GM12878 (cell line): ENCODE measurements at regions not wholly inside any gene's neighbourhood (a gene's known extent, or its start where the extent isn't known, plus 50 kb on each side); places are given as distances from the start of the nearest gene placed in this dataset.

Experiments
- ATF2 ChIP-seq: IDR thresholded peaks from 2 replicates; pipeline ENCODE4 v1.6.1; 2012; ENCODE audit warnings: low read length, inconsistent platforms
- CBX3 ChIP-seq: fragments of 200-600 bp; sonication (generic); IDR thresholded peaks from 2 replicates; pipeline ENCODE4 v1.6.1; 2016; ENCODE audit warnings: low read depth, borderline replicate concordance
- CHD1 ChIP-seq: IDR thresholded peaks from 2 replicates; pipeline ENCODE4 v1.6.1; 2012; ENCODE audit warnings: low read depth, low read length, improper control_type of control experiment
- ELK1 ChIP-seq: IDR thresholded peaks from 2 replicates; pipeline ENCODE4 v1.6.1; 2012; ENCODE audit warnings: low read depth, low read length, improper control_type of control experiment
- EP300 ChIP-seq, 2 experiments: fragments of 150-350 bp in 1 of 2; IDR thresholded peaks; 2 replicates each; pipeline ENCODE4 v1.6.1; 2011 to 2012; ENCODE audit warnings: low read depth in 2 of 2, low read length in 2 of 2, borderline replicate concordance in 1 of 2, improper control_type of control experiment in 1 of 2, inconsistent platforms in 1 of 2; ENCODE audit not compliant: control insufficient read depth in 1 of 2
- HDGF ChIP-seq: fragments of 450-650 bp; IDR thresholded peaks from 2 replicates; pipeline ENCODE4 v1.6.1; 2016; ENCODE audit warnings: antibody characterized with exemption
- IKZF2 ChIP-seq, 2 experiments: fragments of 450-650 bp; IDR thresholded peaks; 2 replicates each; pipeline ENCODE4 v1.6.1; 2017; ENCODE audit warnings: mild to moderate bottlenecking in 2 of 2, moderate library complexity in 2 of 2
- IRF4 ChIP-seq: IDR thresholded peaks from 2 replicates; pipeline ENCODE4 v1.6.1; 2011; ENCODE audit warnings: low read depth, low read length
- LARP7 ChIP-seq: fragments of 450-650 bp; IDR thresholded peaks from 2 replicates; pipeline ENCODE4 v1.6.1; 2017; ENCODE audit warnings: mild to moderate bottlenecking
- NR2C2 ChIP-seq: IDR thresholded peaks from 2 replicates; pipeline ENCODE4 v1.6.1; 2011; ENCODE audit warnings: borderline replicate concordance, low read depth; ENCODE audit not compliant: control insufficient read depth, insufficient read length
- PAX5 ChIP-seq: IDR thresholded peaks from 2 replicates; pipeline ENCODE4 v1.6.1; 2011; ENCODE audit warnings: low read depth, low read length, borderline replicate concordance
- PML ChIP-seq: IDR thresholded peaks from 2 replicates; pipeline ENCODE4 v1.6.1; 2012; ENCODE audit warnings: low read length, inconsistent platforms
- RELB ChIP-seq: fragments of 450-650 bp; IDR thresholded peaks from 2 replicates; pipeline ENCODE4 v1.6.1; 2017; ENCODE audit warnings: low read depth, mild to moderate bottlenecking, moderate library complexity
- RUNX3 ChIP-seq: IDR thresholded peaks from 2 replicates; pipeline ENCODE4 v1.6.1; 2012; ENCODE audit warnings: low read length, inconsistent platforms
- SIX5 ChIP-seq: IDR thresholded peaks from 2 replicates; pipeline ENCODE4 v1.6.1; 2011; ENCODE audit warnings: mild to moderate bottlenecking, low read depth, low read length, moderate library complexity; ENCODE audit not compliant: severe bottlenecking
- SUZ12 ChIP-seq: fragments of 200-600 bp; sonication (generic); IDR thresholded peaks from one replicate; pipeline ENCODE4 v1.6.1; 2018; ENCODE audit warnings: antibody characterized with exemption, mild to moderate bottlenecking; ENCODE audit not compliant: unreplicated experiment
- USF1 ChIP-seq: IDR thresholded peaks from 2 replicates; pipeline ENCODE4 v1.6.1; 2011; ENCODE audit warnings: borderline replicate concordance, low read depth, mild to moderate bottlenecking, moderate library complexity, mixed read lengths, low read length; ENCODE audit not compliant: insufficient read depth; ENCODE audit errors: extremely low read length
- ZBTB11 ChIP-seq: fragments of 450-650 bp; formaldehyde crosslinking; IDR thresholded peaks from 2 replicates; pipeline ENCODE4 v1.5.0; 2022; ENCODE audit warnings: mild to moderate bottlenecking, missing genetic modification characterization
- ZBTB4 ChIP-seq: fragments of 450-650 bp; formaldehyde crosslinking; IDR thresholded peaks from 2 replicates; pipeline ENCODE4 v1.4.0; 2022; ENCODE audit warnings: mild to moderate bottlenecking, moderate library complexity

GRCh38 chr6:140540743-140541142 lies 1166.3 kb upstream of the CITED2 start (continued):
- TF ChIP-seq HDGF = no peak
- no peak for TF ChIP-seq SIX5
- TF ChIP-seq RUNX3 = no peak; the same call in 1 of the 2 replicates
- TF ChIP-seq SUZ12 = no peak
- TF ChIP-seq ELK1 = no peak
- no peak for TF ChIP-seq USF1
- TF ChIP-seq EP300 (IDR thresholded peaks at IDR 0.05; ENCODE audit: borderline replicate concordance in 1 of 2, control insufficient read depth in 1 of 2, low read depth in 2 of 2, low read length in 2 of 2) = peak; percentile 50 to 57; a peak in 2 of 4 replicates
- TF ChIP-seq PAX5 = no peak
- no peak for TF ChIP-seq CHD1
- TF ChIP-seq ZBTB4 (CRISPR knock-in tag) = no peak
- TF ChIP-seq ZBTB11 = no peak
- TF ChIP-seq IKZF2 (IDR thresholded peaks at IDR 0.05) = peak; percentile 28 to 43; a peak in 2 of 4 replicates
- TF ChIP-seq IRF4 = 0 out of 2 replicates have a peak, but pooled peaks have one; percentile 24
- TF ChIP-seq CBX3 = no peak
- TF ChIP-seq PML = no peak
- TF ChIP-seq RELB = peak; percentile 33; the same call in 1 of the 2 replicates
- no peak for TF ChIP-seq NR2C2
- TF ChIP-seq ATF2 = no peak
- TF ChIP-seq LARP7 = no peak
